ENCODE measurements at regions not wholly inside any gene's neighbourhood (a gene's known extent, or its start where the extent isn't known, plus 50 kb on each side); places are given as distances from the start of the nearest gene placed in this dataset.

GRCh38 chr14:106277503-106277902 lies 751.1 kb downstream of the TMEM121 start:
- no peak overlapping the region for H3K4me3 ChIP-seq
- intact Hi-C loops (cut with DNase I): no loop called here
- 29 to 41% methylated on average over 3 of the region's 3 CpGs for WGBS, 2 donors
- TF ChIP-seq POLR2A (IDR thresholded peaks at IDR 0.05) (no peak), CTCF (IDR thresholded peaks at IDR 0.05) (peak in 5 of 6 experiments; percentile 13 to 42 (median 32))
- H3K27me3 ChIP-seq: peaks cover 0 to 17% (median 0%) of the 10 kb centered on the region in 4 donors
- H3K36me3 ChIP-seq: no peaks in the 10 kb centered on the region
- H3K27ac ChIP-seq: no peak overlapping the region
- no peaks in the 10 kb centered on the region for H3K4me1 ChIP-seq
- no peak for DNase-seq
- H3K9me3 ChIP-seq: no peaks in the 10 kb centered on the region

GRCh38 chr14:106280876-106281275 lies 754.5 kb downstream of the TMEM121 start:
- Histone ChIP-seq H3K4me3 (no peak overlapping the region), H3K4me1 (no peaks in the 10 kb centered on the region), H3K36me3 (no peaks in the 10 kb centered on the region), H3K27me3 (peaks cover 0 to 17% (median 0%) of the 10 kb centered on the region in 4 donors), H3K9me3 (no peaks in the 10 kb centered on the region), H3K27ac (no peak overlapping the region)
- intact Hi-C loops (cut with DNase I): no loop called here
- TF ChIP-seq CTCF (IDR thresholded peaks at IDR 0.05): no peak
- TF ChIP-seq POLR2A (IDR thresholded peaks at IDR 0.05): no peak
- DNase-seq: no peak

- Histone ChIP-seq H3K36me3 (no peaks in the 10 kb centered on the region), H3K27me3 (no peaks in the 10 kb centered on the region), H3K4me3 (no peak overlapping the region), H3K9me3 (no peaks in the 10 kb centered on the region), H3K27ac (no peak overlapping the region), H3K4me1 (no peaks in the 10 kb centered on the region)
- DNase-seq: no peak
- WGBS, 2 donors: 82 to 84% methylated on average over 19 to 27 of the region's 41 CpGs
- intact Hi-C loops (cut with DNase I): no loop called here
- TF ChIP-seq CTCF (IDR thresholded peaks at IDR 0.05): peak in 1 of 6 experiments; percentile 21
- TF ChIP-seq POLR2A (IDR thresholded peaks at IDR 0.05): no peak
Measured at GRCh38 chr14:106286697-106287290, 760.4 kb downstream of the TMEM121 start.

GRCh38 chr14:106287506-106287905 lies 761.1 kb downstream of the TMEM121 start:
- TF ChIP-seq CTCF (IDR thresholded peaks at IDR 0.05) (no peak), POLR2A (IDR thresholded peaks at IDR 0.05) (no peak)
- no peak for DNase-seq

GRCh38 chr14:106291626-106292025 lies 765.2 kb downstream of the TMEM121 start:
- DNase-seq: no peak
- intact Hi-C loops (cut with DNase I): no loop called here
- WGBS, 2 donors: 39 to 52% methylated on average over 2 of the region's 2 CpGs
- TF ChIP-seq POLR2A (IDR thresholded peaks at IDR 0.05) (no peak), CTCF (IDR thresholded peaks at IDR 0.05) (no peak)
- H3K4me3 ChIP-seq: no peak overlapping the region
- no peaks in the 10 kb centered on the region for H3K27me3 ChIP-seq
- H3K9me3 ChIP-seq: no peaks in the 10 kb centered on the region
- H3K27ac ChIP-seq: no peak overlapping the region
- H3K36me3 ChIP-seq: no peaks in the 10 kb centered on the region
- H3K4me1 ChIP-seq: no peaks in the 10 kb centered on the region

More at GRCh38 chr14:106287506-106287905, 761.1 kb downstream of the TMEM121 start:
- WGBS, 2 donors: 85 to 86% methylated on average over 8 to 23 of the region's 29 CpGs
- Histone ChIP-seq H3K27ac (no peak overlapping the region), H3K9me3 (no peaks in the 10 kb centered on the region), H3K4me3 (no peak overlapping the region), H3K4me1 (no peaks in the 10 kb centered on the region), H3K27me3 (no peaks in the 10 kb centered on the region), H3K36me3 (no peaks in the 10 kb centered on the region)
- intact Hi-C loops (cut with DNase I): no loop called here
